GM18519 (cell line): ENCODE measurements at regions not wholly inside any gene's neighbourhood (a gene's known extent, or its start where the extent isn't known, plus 50 kb on each side); places are given as distances from the start of the nearest gene placed in this dataset.

ENCODE experiments used
- ATAC-seq: cut with Tn5 transposase; IDR thresholded peaks from one replicate; pipeline ENCODE4 v1.9.1; 2021; ENCODE audit warnings: mild to moderate bottlenecking, moderate library complexity; ENCODE audit not compliant: unreplicated experiment, low FRiP score

- no peak for ATAC-seq
These were observed 87.7 kb upstream of the POU3F1 start for GRCh38 chr1:38134294-38134755.

- no peak for ATAC-seq
These were observed 87.2 kb upstream of the POU3F1 start for GRCh38 chr1:38133756-38134155.

DNA sequence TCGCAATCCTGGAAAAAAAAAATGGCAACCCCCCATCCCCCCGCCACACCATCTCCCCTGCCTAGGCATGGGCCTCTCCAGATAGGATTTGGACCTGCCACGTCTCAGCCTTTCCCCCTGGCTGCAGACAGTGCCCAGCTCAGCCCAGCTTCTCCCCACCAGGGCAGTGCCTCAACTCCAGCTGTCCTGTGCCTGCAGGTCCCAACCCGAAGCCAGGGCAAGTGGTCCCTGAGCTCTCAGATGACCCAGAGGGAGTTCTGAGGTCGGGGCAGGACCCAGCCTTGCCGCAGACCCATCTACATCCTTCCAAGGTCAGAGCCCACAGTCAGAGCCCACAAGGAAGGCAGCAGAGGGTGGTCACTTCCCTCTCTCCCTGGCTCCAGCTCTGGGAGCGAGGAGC lies 86.7 kb upstream of the POU3F1 start:
- ATAC-seq, result no peak

- ATAC-seq, result no peak
These were observed 86.1 kb upstream of the POU3F1 start for GRCh38 chr1:38132681-38133080.

- ATAC-seq, result no peak
These were observed 84.5 kb upstream of the POU3F1 start for GRCh38 chr1:38131024-38131585.

- ATAC-seq, result no peak
These were observed 83.4 kb upstream of the POU3F1 start for GRCh38 chr1:38129971-38130370.

DNA sequence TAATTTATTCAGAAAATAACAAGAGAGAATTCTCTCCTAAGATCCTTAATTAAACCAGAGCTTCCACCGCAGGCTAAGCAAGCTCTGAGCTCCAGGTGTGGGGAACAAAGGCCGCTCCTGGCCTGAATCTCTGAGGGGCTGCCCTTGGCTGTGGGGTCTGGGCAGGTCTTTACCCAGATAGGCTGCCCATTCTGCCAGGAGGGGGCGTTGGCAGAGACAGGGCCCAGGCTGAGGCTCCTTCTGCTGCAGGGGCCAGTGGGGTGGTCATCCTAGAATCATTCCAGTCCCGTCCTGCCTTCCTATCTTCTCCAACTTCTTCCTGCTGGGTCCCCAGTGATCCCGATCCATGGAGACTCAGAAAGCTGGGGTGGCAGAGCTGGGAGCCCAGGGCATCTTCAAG lies 82.9 kb upstream of the POU3F1 start:
- no peak for ATAC-seq

GRCh38 chr1:38128926-38129453 lies 82.4 kb upstream of the POU3F1 start:
- ATAC-seq, result no peak

DNA sequence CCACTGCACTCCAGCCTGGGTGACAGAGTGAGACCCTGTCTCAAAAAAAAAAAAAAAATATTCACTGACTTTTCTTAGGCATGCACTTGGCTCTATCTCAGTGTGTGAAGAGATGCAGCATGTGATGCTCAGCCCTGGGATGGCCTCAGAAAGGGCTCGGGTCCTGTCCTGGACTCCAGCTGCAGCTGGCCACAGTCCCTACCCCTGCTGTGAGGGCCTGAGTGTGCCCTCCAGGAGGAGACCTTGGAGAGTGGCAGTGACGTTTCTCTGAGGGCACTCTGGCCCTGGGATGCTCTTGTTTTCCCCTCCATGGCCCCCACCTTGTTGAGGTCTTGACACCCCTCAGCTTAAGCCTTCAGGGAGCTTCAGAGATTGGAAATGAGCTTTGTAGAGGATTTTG lies 81.9 kb upstream of the POU3F1 start:
- no peak for ATAC-seq

- ATAC-seq, result no peak
These were observed 80.8 kb upstream of the POU3F1 start for GRCh38 chr1:38127428-38127827.

- ATAC-seq, result no peak
These were observed 80.4 kb upstream of the POU3F1 start for GRCh38 chr1:38126970-38127369.

DNA sequence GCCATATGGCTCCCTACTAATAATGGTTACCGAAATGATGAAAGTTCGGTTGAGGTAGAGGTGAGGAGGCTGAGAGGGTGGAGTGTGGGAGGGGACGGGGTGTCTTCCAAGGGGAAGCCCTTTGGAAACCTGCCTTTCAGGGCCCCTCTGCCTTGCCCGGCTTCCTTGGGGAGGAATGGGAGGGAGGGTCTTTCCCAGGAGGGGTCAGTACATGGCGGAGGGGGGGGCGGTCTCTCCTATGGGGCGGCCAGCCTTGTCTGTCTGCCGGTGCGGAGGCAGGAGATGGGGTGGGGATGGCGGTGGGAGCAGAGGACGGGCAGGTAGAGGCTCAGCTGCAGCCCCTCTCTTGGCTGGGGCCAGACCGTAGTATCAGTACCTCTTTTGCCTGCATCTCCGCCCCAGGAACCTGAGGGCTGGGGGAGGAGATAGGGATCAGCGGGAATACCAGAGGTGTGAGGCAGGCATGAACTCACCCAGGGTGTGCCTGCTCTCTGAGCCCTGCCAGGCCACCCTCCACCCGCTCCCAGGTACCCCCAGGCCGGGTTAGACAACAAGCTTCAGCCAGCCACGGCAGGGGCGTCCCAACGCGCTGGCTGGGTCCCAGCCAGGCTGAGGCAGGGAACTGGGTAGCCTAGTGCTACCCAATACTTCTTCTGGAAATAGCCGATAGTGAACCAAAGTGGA lies 79.4 kb upstream of the POU3F1 start:
- no peak for ATAC-seq

DNA sequence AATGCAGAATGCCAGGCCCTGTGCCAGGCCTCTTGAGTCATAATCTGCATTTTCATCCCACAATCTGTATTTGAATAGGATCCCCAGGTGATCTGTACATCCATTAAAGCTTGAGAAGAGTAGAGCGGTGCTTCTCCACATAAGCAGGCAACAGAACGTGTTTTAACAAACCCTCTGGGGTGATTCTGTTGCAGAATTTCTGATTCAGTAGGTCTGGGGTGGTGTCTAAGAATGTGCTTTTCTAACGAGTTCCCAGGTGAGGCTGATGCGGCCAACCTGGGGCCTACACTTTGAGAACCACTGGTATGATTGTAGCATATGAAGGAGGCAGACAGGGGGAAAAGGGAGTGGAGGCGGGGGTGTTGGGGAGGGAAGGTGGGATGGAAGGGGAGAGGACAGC lies 78.4 kb upstream of the POU3F1 start:
- no peak for ATAC-seq

DNA sequence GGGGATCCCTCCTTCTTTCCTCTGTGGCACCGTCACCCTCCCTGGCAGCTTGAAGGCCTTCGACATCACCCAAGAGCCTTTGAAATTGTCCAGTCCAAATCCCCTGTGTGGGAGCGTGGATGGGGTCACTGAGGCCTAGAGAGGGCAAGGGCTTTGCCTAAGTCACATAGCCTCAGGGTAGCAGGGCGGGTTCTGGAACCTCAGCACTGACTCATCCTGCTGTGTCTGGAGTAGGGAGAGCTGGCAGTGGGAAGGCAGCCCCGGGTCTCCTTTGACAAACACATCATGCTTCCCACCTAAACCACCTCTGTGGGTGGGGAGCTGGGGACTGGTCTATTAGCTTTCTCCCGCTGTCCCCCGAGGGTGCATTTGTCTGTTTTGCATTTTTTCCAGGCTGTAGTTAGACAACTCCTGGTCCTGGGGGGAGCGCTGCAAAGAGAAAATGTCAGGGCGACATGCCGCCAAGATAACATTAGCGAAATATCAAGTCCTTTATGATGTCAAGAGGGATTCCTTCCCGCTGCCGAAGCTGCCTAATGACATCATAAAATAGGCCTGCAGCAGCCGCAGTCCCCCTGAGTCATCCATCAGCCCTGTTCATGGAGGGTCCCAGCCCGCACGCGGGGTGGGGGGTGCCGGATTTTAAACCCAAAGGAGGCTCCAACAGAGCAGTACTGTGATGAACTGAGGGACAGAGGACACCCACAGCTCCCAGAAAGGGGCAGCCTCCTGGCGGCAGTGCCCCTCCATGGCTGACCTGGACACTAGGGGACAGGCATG lies 77.0 kb upstream of the POU3F1 start:
- no peak for ATAC-seq

DNA sequence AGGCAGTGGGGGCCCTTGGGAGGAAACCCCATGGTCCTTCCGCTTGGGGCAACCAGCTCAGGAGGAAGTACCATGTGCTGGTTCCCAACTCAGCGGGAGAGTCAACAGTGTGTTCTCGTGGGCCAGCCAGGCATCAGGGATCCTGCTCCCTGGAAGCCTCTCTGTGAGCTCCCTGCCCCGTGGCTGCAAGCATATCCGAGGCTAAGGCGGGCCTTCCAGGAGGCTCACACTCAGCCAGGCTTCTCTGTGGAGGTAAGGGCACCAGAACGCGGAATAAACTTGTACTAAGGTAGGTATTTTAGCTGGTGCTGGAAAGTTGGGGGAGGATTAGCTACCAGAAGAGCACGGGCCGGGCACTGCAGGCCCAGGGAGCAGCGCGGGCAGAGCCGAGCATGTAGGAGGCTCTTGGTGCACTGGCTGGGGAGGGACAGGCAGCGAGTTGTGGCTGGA lies 74.7 kb upstream of the POU3F1 start:
- ATAC-seq, result no peak

- ATAC-seq, result no peak
These were observed 74.1 kb upstream of the POU3F1 start for GRCh38 chr1:38120552-38121230.

GRCh38 chr1:38118976-38119375 lies 72.4 kb upstream of the POU3F1 start:
- no peak for ATAC-seq

DNA sequence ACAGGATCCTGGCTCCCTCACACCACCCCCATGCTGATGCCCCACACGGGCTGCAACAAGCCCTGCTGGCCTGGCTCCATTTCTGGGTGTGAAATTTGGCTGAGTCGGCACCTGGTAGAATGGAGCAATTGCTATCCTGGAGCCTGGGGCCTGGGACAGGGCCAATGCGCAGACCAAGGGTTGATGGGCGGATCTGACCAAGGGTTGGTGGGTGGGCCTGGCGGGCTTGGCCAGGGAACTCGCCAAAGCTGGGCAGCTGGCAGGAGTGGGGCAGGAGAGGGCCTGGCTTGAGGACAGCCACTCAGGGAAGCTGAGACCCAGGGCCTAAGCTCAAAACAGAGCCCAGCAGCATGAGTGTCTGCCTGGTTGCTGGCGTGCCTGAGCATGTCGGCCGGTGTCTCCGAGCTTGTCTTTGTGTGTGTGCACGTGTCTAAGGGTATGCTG lies 70.9 kb upstream of the POU3F1 start:
- ATAC-seq, result no peak

DNA sequence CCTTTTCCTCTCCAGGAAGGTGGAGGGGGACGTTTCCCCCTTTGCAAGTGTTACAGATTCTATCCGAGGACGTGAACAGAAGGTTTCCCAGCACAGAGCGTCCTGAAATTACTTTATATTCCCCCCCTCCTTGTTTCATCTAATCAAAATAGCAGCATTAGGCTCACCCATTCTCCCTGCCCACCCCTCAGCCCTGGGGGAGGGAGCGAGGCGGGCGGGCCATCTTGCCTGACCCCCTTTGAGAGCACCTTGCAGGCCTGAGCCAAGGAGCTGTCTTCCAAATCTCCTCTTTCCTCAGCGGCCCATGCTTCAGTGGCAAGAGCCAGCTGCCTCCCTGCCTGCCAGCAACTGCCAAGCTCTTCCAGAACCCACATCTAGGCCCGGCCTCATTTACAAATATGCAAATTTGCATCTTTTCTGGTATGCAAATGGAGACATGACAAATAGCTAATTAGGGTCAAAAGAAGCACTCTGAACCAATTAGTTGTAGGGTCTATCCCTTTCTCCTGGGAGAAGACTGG lies 69.1 kb upstream of the POU3F1 start:
- ATAC-seq, result no peak

DNA sequence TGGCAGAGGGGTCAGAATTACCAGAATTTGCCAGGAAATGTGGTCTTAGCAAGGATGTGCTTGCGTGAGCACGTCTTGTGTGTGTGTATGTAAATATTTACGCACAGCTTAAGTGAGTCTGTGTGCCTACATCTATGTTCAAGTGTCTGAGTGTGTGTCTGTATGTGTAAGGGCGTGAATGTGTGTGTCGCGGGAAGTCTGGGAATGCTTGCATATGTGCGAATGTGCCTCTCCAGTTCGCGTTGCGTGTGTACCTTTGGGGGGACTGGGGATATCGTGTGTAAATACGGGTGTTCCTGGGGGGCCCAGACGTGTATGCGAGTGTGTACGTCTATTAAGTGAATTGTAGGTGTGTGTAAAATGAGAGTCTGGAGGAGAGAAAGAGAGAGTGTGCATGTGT lies 68.6 kb upstream of the POU3F1 start:
- no peak for ATAC-seq
